Prostate gland (tissue), 2 donors: ENCODE measurements at regions not wholly inside any gene's neighbourhood (a gene's known extent, or its start where the extent isn't known, plus 50 kb on each side); places are given as distances from the start of the nearest gene placed in this dataset.

Experiments
- POLR2A ChIP-seq: fragments of 450-650 bp; IDR thresholded peaks from one replicate; pipeline ENCODE4 v1.6.1; 2016; ENCODE audit warnings: antibody characterized with exemption, mild to moderate bottlenecking
- TF ChIP-seq, protein P1 (sequence below), 4 experiments: fragments of 200-600 bp in 2 of 4; fragments of 450-650 bp in 2 of 4; sonication (generic) in 2 of 4; IDR thresholded peaks; 1 replicate in 3 of 4; 2 replicates in 1 of 4; pipeline ENCODE4 v1.5.1; 2016 to 2019; ENCODE audit warnings: antibody characterized with exemption in 4 of 4, mild to moderate bottlenecking in 2 of 4, moderate library complexity in 2 of 4

DNA sequence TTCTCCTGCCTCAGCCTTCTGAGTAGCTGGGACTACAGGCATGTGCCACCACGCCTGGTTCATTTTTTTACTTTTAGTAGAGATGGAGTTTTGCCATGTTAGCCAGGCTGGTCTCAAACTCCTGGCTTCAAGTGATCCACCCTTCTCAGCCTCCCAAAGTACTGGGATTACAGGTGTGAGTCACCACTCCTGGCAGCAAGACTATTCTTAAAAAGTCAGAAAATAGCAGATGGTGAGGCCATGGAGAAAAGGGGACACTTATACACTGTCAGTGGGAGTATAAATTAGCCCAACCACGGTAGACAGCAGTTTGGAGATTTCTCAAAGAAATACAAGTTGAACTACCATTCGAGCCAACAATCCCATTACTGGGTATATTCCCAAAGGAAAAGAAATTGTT lies 603.3 kb upstream of the TBL1XR1 start:
- no peak for TF ChIP-seq POLR2A
- TF ChIP-seq, protein P1, sequence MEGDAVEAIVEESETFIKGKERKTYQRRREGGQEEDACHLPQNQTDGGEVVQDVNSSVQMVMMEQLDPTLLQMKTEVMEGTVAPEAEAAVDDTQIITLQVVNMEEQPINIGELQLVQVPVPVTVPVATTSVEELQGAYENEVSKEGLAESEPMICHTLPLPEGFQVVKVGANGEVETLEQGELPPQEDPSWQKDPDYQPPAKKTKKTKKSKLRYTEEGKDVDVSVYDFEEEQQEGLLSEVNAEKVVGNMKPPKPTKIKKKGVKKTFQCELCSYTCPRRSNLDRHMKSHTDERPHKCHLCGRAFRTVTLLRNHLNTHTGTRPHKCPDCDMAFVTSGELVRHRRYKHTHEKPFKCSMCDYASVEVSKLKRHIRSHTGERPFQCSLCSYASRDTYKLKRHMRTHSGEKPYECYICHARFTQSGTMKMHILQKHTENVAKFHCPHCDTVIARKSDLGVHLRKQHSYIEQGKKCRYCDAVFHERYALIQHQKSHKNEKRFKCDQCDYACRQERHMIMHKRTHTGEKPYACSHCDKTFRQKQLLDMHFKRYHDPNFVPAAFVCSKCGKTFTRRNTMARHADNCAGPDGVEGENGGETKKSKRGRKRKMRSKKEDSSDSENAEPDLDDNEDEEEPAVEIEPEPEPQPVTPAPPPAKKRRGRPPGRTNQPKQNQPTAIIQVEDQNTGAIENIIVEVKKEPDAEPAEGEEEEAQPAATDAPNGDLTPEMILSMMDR (IDR thresholded peaks at IDR 0.05): no peak
